ENCODE measurements at regions not wholly inside any gene's neighbourhood (a gene's known extent, or its start where the extent isn't known, plus 50 kb on each side); places are given as distances from the start of the nearest gene placed in this dataset.

GRCh38 chr9:93391898-93392297 lies 59.6 kb upstream of the FAM120A start:
- TF ChIP-seq CTCF (IDR thresholded peaks at IDR 0.05) (peak in 2 of 5 experiments; percentile 45 to 58), EP300 (IDR thresholded peaks at IDR 0.05; ENCODE audit: low read depth) (no peak), POLR2A (IDR thresholded peaks at IDR 0.05) (peak; percentile 62), POLR2AphosphoS5 (IDR thresholded peaks at IDR 0.05) (peak in 2 of 3 donors; percentile 69 to 75)
